GM13976 (cell line): ENCODE measurements at regions not wholly inside any gene's neighbourhood (a gene's known extent, or its start where the extent isn't known, plus 50 kb on each side); places are given as distances from the start of the nearest gene placed in this dataset.

Source experiments
- DNase-seq: peaks from one replicate; pipeline ENCODE4 v3.0.0; 2012; ENCODE audit warnings: low spot score
- in situ Hi-C: fragments of 300-500 bp; cut with MboI; formaldehyde crosslinking; loops from one replicate; pipeline ENCODE4 v1.12.0; 2022; ENCODE audit warnings: low sequenced_read_pairs, mixed read lengths, inconsistent platforms; ENCODE audit not compliant: unreplicated experiment
- TF ChIP-seq, protein P1 (sequence below): IDR thresholded peaks from 2 replicates; pipeline ENCODE4 v1.5.1; 2012; ENCODE audit warnings: borderline replicate concordance, mild to moderate bottlenecking; ENCODE audit not compliant: insufficient read depth; ENCODE audit errors: extremely low read depth, missing control alignments, control extremely low read depth

DNA sequence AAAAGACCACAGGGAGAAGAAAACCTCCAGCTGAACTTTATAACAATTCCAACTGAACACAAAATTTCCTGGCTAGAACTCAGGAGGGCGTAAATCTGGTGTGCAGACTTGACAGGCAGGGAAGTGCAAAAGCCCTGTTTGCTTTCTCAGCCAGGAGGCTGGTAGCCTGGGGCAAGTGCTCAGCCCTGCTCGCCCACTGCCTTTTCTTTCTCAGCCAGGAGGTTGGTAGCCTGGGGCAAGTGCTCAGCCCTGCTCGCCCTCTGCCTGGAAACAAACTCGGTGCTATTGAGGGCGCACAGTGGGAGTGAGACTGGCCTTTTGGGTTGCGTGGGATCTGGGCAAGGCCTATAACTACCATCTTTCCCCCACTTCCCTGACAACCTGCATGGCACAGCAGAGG, 275.4 kb upstream of the MAOA start:
- TF ChIP-seq, protein P1, sequence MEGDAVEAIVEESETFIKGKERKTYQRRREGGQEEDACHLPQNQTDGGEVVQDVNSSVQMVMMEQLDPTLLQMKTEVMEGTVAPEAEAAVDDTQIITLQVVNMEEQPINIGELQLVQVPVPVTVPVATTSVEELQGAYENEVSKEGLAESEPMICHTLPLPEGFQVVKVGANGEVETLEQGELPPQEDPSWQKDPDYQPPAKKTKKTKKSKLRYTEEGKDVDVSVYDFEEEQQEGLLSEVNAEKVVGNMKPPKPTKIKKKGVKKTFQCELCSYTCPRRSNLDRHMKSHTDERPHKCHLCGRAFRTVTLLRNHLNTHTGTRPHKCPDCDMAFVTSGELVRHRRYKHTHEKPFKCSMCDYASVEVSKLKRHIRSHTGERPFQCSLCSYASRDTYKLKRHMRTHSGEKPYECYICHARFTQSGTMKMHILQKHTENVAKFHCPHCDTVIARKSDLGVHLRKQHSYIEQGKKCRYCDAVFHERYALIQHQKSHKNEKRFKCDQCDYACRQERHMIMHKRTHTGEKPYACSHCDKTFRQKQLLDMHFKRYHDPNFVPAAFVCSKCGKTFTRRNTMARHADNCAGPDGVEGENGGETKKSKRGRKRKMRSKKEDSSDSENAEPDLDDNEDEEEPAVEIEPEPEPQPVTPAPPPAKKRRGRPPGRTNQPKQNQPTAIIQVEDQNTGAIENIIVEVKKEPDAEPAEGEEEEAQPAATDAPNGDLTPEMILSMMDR = no peak
- in situ Hi-C loops = no loop called here
- no peak for DNase-seq

GRCh38 chrX:43386875-43387274, 269.2 kb upstream of the MAOA start:
- in situ Hi-C loops = no loop called here
- TF ChIP-seq, protein P1 = no peak
- DNase-seq = no peak

- DNase-seq = no peak
- TF ChIP-seq, protein P1 = no peak
- in situ Hi-C loops = no loop called here
These were observed 250.9 kb upstream of the MAOA start for GRCh38 chrX:43405191-43405590.

- no peak for DNase-seq
- in situ Hi-C loops = no loop called here
- TF ChIP-seq, protein P1 = no peak
These were observed 232.2 kb upstream of the MAOA start for GRCh38 chrX:43423876-43424275.

DNA sequence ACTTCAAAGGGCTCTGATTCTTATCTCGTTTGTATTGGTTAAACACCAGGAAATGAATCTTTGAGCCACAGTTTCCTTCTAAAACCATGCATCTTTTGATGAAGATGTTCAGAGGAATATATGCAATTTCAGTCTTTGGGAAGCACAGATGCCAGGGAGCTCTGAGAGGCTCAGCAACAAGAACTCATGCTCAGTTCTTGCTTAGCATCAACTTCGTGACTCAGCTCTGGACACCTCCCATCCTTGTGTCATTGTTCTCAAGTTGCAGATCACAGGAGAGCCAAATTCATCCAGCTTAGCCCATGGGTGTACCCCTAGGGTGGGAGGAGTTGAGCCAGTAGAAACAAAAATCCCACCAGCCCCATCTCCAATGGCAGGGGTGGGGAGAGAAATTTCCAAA, 219.6 kb upstream of the MAOA start:
- no peak for DNase-seq
- TF ChIP-seq, protein P1 = no peak
- in situ Hi-C loops = no loop called here

DNA sequence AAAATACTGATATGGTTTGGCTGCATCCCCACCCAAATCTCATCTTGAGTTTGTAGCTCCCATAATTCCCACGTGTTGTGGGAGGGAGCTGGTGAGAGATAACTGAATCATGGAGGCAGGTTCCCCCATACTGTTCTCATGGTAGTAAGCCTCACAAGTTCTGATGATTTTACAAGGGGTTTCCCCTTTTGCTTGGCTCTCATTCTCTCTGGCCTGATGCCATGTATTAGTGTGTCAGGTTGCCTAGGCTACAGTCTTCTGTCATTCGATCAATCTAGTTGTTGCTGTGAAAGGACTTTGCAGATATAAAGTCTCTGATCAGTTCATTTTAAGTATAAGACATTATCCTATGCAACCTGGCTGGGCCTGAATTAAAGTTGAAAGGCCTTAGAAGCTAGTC, 209.3 kb upstream of the MAOA start:
- TF ChIP-seq, protein P1 = no peak
- in situ Hi-C loops = no loop called here
- no peak for DNase-seq

GRCh38 chrX:43448688-43449087, 207.4 kb upstream of the MAOA start:
- in situ Hi-C loops = no loop called here
- TF ChIP-seq, protein P1 = no peak
- no peak for DNase-seq
